Vagina (tissue), 2 donors: ENCODE measurements at regions not wholly inside any gene's neighbourhood (a gene's known extent, or its start where the extent isn't known, plus 50 kb on each side); places are given as distances from the start of the nearest gene placed in this dataset.

ENCODE experiments used
- DNase-seq, 2 donors: peaks; one replicate each; pipeline ENCODE4 v3.0.0-alpha.2; 2017; ENCODE audit errors: extremely low spot score in 2 of 2
- H3K27ac ChIP-seq: fragments of 200-600 bp; sonication (generic); one replicate; pipeline ENCODE4 v1.5.1; 2019
- H3K27me3 ChIP-seq: fragments of 200-600 bp; sonication (generic); one replicate; pipeline ENCODE4 v1.5.1; 2019
- H3K36me3 ChIP-seq, 2 donors: fragments of 200-600 bp; sonication (generic); one replicate each; pipeline ENCODE4 v1.5.1; 2017 to 2019
- H3K4me1 ChIP-seq: fragments of 200-600 bp; sonication (generic); one replicate; pipeline ENCODE4 v1.5.1; 2019
- H3K4me3 ChIP-seq, 2 donors: fragments of 200-600 bp; sonication (generic); 1 replicate in 1 of 2; 2 replicates in 1 of 2; pipeline ENCODE4 v1.5.1; 2016 to 2019
- H3K9me3 ChIP-seq: fragments of 200-600 bp; sonication (generic); one replicate; pipeline ENCODE4 v1.5.1; 2019
- POLR2A ChIP-seq, 2 donors: fragments of 450-650 bp; IDR thresholded peaks; one replicate each; pipeline ENCODE4 v1.6.1; 2017; ENCODE audit warnings: antibody characterized with exemption in 2 of 2, mild to moderate bottlenecking in 2 of 2, moderate library complexity in 2 of 2
- intact Hi-C: fragments of 100-400 bp; cut with DNase I; formaldehyde crosslinking; loops from one replicate; pipeline ENCODE4 v1.15.1; 2023

GRCh38 chr6:110526726-110527125, 50.3 kb upstream of the SLC22A16 start:
- Histone ChIP-seq H3K36me3 (no peaks in the 10 kb centered on the region), H3K4me3 (no peak overlapping the region), H3K4me1 (peaks cover 24% of the 10 kb centered on the region), H3K27ac (no peak overlapping the region), H3K9me3 (no peaks in the 10 kb centered on the region), H3K27me3 (no peaks in the 10 kb centered on the region)
- no peak for DNase-seq
- intact Hi-C loops = no loop called here
- no peak for TF ChIP-seq POLR2A (IDR thresholded peaks at IDR 0.05)
